GM19455 (cell line): ENCODE measurements at regions not wholly inside any gene's neighbourhood (a gene's known extent, or its start where the extent isn't known, plus 50 kb on each side); places are given as distances from the start of the nearest gene placed in this dataset.

Experiments
- ATAC-seq: cut with Tn5 transposase; IDR thresholded peaks from one replicate; pipeline ENCODE4 v1.9.1; 2021; ENCODE audit not compliant: unreplicated experiment

DNA sequence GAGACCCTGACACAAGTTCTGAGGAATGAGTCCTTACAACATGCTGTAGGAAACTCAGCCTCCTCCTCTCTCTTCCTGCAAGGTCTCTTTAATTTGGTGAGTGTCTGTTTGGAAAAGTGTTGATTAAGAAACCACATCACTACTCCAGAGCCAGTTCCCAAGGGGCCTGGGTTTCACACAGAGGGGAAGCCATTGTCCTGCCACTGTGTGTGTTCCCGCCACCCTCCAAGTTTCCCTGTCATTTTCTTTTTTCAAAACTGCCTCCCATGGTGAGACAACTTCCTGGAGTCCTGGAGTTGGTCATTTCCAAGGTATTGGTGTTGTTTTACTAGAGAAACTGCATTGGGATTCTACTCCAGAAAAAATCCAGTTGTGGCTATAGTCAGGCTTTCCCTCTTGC is 232.0 kb upstream of the PARD3B start:
- no peak for ATAC-seq

- ATAC-seq = no peak
Observed at GRCh38 chr2:204315236-204315662, 230.0 kb upstream of the PARD3B start.

DNA sequence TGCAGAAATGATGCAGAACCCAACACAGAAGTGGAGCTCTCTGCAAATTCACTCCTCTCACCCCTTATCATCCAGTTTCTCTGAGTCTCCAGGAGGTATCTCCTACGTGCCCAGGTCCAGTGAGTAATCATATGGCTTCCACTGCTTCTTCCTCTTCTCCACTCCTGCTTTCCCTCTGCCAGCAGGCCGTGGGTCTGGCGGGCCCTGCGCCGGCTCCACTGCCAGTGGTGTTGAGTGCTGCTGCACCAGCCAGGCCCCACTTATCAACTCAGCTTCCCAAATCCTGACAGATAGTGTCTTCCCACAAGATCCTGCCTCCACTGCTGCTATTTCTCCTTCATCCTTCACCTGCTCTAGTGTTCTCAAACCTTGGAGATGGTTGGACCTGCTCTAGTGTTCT is 227.6 kb upstream of the PARD3B start:
- no peak for ATAC-seq

DNA sequence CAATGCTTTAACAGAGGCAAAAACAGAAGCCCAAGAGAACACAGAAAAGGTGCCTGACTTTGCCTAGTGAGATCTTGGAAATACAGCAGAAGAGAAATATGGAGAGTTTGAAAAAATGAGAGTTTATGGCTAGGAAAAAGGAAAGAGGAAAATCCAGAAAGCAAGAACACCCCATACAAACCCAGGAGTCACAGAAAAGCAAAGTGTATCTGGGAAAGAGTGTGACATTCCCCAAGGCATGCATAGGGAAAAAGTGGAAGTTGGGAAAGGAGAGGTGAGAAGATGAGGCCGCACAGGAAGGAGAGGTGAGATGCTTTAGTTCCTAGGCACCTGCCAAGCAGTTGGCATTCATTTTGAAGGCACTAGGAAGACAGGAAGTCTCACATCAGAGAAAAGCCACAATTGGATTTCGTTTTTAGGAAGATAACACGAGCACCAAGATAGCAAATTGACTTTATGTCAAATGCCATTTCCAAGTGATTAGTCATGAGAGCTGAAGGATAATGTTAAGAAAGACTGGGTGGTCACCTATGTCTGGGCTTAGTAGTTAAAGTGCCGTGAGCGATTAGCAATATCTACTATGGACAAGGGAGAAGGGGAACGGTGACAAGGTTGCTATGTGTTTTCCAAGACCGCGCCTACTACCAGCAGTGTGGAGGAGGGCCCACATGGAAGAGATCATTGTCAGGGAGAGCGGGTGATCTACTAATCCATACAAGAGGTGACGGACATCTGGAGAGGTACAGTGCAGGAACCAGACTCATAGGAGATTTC is 224.1 kb upstream of the PARD3B start:
- ATAC-seq = no peak

DNA sequence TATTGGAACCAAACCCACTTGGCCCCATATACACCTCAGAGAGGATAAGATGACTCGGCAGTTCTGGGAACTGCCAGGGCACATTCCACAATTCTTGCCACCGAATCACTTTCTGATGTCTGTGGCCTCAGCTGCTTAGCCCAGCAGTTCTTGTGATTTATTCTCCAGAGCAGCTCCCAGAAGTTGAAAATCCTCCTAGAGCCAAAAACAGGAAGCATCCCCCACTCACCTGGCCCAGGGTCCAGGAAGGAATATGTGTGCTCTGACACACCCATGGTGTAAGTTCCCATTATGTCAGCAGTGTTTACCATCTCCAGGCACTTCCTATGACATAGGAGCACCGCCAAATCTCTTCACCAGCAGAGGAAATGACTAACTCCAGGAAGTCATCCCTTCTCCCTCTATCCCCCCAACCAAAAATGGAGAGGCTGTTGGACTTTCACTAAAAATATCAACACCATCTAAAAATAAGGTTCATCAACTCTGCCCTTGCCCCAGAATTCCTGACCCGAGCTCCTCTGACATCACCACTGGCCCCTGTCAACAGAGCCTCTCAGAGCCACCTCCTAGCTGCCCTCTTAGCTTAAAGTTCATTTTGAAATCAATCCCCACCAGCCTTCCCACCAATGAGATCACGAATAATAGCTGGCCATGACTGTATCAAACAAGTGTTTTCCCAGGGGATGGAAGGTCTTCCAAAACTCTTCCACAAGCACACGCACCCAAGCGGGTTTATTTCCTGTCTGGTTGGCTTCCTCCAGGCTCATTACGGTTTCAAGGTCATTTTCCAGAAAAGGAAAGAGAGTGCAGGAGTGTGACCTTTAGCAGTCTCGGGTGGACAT is 223.1 kb upstream of the PARD3B start:
- ATAC-seq = no peak

- peak; percentile 83 for ATAC-seq
Observed at GRCh38 chr2:204325468-204325867, 219.8 kb upstream of the PARD3B start.

DNA sequence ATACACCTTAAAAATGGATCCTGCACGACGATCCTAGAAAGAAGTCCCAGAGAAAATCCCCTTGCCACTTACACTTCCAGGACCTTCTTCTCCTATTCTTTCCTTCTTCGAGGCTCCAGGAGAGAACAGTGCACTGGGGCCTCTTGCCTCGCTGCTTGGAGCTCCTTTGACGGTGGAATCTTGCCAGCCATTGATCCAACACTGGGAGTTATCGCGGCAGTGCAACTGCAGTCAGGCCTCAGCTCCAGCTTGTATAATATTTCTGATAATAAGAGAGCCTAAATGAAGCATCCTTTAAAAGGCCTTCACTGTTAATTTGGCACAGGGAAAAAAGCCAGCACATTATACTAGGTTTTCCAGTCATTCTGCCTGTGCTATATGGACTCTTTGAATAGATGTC is 216.9 kb upstream of the PARD3B start:
- ATAC-seq = no peak

DNA sequence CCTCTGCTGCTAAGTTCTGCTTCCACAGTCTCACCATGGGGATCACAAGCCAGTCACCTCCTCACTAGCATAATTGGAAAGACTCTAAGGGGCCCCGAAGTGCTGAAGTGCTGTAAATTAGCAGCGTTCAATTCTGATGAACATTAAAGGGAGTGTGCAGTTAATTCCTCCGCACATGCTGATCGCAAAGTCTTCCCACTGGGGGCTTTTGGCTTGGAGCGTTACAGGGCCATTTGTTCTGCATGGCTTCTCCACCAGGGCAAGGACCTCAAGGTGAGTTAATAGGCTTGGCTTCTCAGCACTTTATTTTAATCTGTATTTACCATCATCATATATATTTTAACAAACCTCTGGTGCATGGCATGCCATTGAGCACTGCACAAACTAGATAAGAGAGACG is 216.3 kb upstream of the PARD3B start:
- no peak for ATAC-seq

DNA sequence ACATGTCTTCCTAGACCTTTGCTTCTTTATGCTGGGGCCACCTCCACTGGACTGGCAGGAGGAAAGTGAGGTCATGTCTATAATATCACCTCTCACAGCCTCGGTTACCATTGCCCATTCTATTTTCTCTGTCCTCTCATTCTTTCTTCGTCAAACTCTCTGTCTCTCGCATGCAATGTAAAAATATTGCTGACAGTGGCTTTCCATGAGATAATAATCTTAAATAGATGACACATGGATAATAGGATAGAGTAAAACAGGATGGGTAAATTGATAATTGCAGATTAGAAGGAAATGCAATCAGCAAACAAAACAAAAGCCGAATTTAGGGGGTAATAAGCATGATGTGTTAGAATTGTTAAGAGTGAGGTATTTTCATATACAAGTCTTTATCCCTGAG is 215.7 kb upstream of the PARD3B start:
- ATAC-seq = no peak

DNA sequence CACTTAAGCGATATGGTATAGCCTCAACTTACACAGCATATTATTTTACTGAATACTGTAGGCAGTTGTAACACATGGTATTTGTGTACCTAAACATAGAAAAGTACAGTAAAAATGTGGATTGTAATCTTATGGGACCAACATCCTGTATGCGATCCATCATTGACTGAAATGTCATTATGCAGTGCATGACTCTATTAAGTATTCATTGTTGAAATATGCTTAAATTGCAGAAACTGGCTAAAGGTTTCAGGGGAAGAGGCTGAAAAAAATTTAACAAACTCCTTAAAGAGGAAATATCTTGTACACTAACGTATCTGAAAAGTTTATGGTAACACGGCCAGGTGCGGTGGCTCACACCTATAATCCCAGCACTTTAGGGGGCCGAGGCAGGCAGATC is 214.1 kb upstream of the PARD3B start:
- no peak for ATAC-seq

- ATAC-seq = no peak
Observed at GRCh38 chr2:204331988-204332387, 213.3 kb upstream of the PARD3B start.

DNA sequence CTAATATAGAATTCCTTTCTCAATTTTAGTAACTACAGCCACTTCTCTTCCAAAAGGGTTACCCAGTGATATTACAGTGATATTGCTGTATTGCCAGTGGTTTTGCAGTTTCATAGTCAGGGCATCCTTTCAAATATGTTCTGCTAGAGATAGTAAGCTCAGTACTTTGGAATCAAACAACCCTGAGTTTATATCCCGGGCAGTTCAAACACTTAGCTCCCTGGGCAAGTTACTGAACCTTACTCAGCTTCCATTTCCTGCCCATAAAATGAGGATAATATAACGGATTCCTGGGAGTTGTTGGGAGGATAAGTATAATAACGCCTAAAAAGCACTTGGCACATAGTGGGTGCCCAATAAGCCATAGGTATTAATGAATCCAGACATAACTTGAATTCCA is 212.6 kb upstream of the PARD3B start:
- no peak for ATAC-seq

- no peak for ATAC-seq
Observed at GRCh38 chr2:204333861-204334260, 211.4 kb upstream of the PARD3B start.

- ATAC-seq = no peak
Observed at GRCh38 chr2:204335451-204336058, 209.7 kb upstream of the PARD3B start.

DNA sequence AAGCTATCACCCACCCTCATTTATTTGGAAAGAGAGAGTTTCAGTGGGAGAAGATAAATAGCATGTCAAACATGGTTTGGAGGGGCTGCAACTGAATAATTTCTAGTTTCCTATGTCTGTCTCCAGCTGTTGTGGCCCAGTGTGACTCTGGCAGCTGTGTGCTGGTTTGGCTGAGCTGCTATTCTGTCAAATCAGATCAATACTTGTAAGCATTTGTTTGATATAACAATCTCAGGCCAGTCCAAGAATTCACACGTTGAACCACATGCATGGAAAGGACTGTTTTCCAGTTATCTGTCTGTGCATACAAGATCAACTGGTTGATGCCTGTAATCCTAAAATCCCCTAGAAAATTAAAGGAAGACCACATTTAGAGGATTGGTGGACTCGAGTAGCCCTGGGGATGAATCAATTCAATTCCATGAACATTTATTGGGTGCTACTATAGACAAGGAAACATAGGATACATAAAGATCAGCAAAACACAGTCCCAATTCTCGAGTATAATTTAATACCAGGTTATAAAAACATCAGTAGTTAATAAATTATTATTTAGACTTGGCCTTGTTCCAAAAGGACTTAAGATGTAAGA is 209.0 kb upstream of the PARD3B start:
- ATAC-seq = no peak

DNA sequence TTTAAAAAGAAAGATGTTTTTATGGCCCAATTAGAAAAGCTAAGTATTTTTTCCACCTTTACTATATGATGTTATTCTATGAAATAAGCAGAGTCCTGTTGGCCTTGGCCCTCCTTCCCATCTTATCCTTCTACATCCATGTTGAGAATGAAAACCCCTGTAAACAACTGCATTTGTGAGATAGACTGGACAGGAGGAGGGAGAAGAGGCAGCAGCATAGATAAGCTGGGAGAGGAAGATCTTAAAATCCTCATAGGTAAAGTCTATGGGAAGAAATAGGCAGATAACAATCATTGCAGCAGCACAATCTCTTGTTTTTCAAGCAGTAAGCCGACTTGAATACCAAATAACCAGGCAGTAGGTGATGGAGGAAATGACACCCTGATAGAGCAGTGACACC is 207.6 kb upstream of the PARD3B start:
- no peak for ATAC-seq

GRCh38 chr2:204339212-204339715 is 206.0 kb upstream of the PARD3B start:
- ATAC-seq = no peak

DNA sequence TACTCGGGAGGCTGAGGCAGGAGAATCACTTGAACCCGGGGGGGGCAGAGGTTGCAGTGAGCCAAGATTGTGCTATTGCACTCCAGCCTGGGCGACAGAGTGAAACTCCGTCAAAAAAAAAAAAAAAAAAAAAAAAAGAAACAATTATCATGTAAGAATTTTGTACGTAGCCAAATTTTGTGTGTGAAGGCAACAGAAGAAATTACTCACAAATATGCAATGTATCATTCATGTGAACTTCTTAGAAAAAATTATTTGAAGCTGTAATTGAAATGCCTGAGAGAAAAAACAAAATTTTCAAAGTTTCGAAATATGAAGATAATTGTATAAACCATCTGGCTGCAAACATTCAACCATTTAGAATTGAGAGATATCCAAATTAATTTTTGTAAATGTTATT is 204.8 kb upstream of the PARD3B start:
- no peak for ATAC-seq

GRCh38 chr2:204341887-204342276 is 203.4 kb upstream of the PARD3B start:
- ATAC-seq = no peak

- ATAC-seq = no peak
Observed at GRCh38 chr2:204343685-204344084, 201.6 kb upstream of the PARD3B start.

- ATAC-seq = no peak
Observed at GRCh38 chr2:204344119-204344518, 201.2 kb upstream of the PARD3B start.
